DND-41 (cell line): ENCODE measurements at regions not wholly inside any gene's neighbourhood (a gene's known extent, or its start where the extent isn't known, plus 50 kb on each side); places are given as distances from the start of the nearest gene placed in this dataset.

Experiments
- EZH2 ChIP-seq: IDR thresholded peaks from 3 replicates; pipeline ENCODE4 v1.6.1; 2012; ENCODE audit warnings: borderline replicate concordance, low read depth, mild to moderate bottlenecking, moderate library complexity, low read length, inconsistent platforms; ENCODE audit not compliant: severe bottlenecking
- TF ChIP-seq, protein P1 (sequence below): IDR thresholded peaks from 2 replicates; pipeline ENCODE4 v1.5.1; 2012; ENCODE audit warnings: borderline replicate concordance, low read length, moderate library complexity, mild to moderate bottlenecking; ENCODE audit not compliant: poor library complexity, severe bottlenecking; ENCODE audit errors: extremely low read depth

DNA sequence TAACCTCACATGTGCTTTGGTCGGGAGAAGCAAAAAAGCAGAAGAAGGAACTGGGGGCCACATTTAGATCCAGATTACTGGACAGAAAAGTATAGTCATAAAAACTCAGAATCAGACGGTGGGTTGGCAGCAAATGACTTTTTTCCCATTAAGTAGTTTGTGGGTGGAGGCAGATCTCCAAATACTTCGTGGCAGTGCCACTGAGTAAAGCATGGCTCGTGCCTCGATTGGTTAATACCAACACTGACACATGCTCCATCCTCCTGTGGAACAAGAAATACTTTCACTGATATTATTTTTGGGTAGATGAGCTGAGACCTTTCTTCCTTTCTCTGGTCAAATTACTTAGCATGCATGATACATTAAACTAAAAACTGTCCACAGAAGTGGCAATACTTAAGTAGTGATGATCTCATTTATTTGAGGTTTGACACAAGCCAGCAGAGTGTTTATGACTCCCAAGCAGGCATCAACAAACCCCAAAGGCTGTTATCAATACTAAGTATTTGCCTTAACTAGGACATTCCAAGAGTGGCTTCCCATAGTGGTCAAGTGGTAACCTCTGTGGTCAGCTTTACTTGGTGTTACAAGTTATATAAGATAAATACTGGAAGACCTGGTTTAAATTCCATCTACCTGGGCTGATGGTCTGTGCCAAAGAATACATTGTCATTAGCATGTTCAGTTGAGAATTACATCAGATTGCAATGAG, 500.0 kb upstream of the RUNX1 start:
- TF ChIP-seq, protein P1, sequence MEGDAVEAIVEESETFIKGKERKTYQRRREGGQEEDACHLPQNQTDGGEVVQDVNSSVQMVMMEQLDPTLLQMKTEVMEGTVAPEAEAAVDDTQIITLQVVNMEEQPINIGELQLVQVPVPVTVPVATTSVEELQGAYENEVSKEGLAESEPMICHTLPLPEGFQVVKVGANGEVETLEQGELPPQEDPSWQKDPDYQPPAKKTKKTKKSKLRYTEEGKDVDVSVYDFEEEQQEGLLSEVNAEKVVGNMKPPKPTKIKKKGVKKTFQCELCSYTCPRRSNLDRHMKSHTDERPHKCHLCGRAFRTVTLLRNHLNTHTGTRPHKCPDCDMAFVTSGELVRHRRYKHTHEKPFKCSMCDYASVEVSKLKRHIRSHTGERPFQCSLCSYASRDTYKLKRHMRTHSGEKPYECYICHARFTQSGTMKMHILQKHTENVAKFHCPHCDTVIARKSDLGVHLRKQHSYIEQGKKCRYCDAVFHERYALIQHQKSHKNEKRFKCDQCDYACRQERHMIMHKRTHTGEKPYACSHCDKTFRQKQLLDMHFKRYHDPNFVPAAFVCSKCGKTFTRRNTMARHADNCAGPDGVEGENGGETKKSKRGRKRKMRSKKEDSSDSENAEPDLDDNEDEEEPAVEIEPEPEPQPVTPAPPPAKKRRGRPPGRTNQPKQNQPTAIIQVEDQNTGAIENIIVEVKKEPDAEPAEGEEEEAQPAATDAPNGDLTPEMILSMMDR: no peak
- no peak for TF ChIP-seq EZH2
